Endothelial cell of umbilical vein (primary cell): ENCODE measurements at regions not wholly inside any gene's neighbourhood (a gene's known extent, or its start where the extent isn't known, plus 50 kb on each side); places are given as distances from the start of the nearest gene placed in this dataset.

Source experiments
- BruUV-seq: library from RNA; stranded (reverse); fragments of 400-500 nt; replicated peaks from 2 replicates; lab custom pipeline; 2021; lab: Mats Ljungman, UMichigan
- CTCF ChIA-PET: fragments of 300-600, 350-600 bp; sonication (Branson Sonifier 250); formaldehyde crosslinking; loops from one replicate; lab custom pipeline; 2021; ENCODE audit warnings: antibody characterized with exemption, inconsistent platforms; lab: Charles Lee
- POLR2A ChIA-PET: fragments of 300-600, 350-600 bp; sonication (Branson Sonifier 250); formaldehyde crosslinking; loops from one replicate; lab custom pipeline; 2021; ENCODE audit warnings: antibody characterized with exemption, inconsistent platforms; lab: Charles Lee
- DNase-seq: peaks from one replicate; pipeline ENCODE4 v3.0.0-alpha.2; 2011; ENCODE audit warnings: low read depth, low spot score
- FAIRE-seq: peaks from 2 replicates; lab custom pipeline; 2011; peaks lifted over from hg19 to GRCh38; lab: Jason Lieb, UNC
- H2AFZ ChIP-seq: 2 replicates; pipeline ENCODE4 v1.6.0; 2012; ENCODE audit warnings: low read depth, low read length, control low read depth, inconsistent platforms
- H3K27ac ChIP-seq: 2 replicates; pipeline ENCODE4 v1.5.1; 2011; ENCODE audit warnings: low read depth, mild to moderate bottlenecking, control low read depth, low read length, moderate library complexity; ENCODE audit not compliant: insufficient read depth
- H3K27me3 ChIP-seq, 2 experiments: 2 replicates each; pipeline versions ENCODE4 v1.6.0 to v1.6.1; 2011; ENCODE audit warnings: low read length in 2 of 2, mixed read lengths in 1 of 2; ENCODE audit not compliant: control insufficient read depth in 2 of 2, insufficient read depth in 2 of 2
- H3K36me3 ChIP-seq, 2 experiments: 2 replicates in 1 of 2; 3 replicates in 1 of 2; pipeline ENCODE4 v1.5.1; 2011; ENCODE audit warnings: low read length in 2 of 2, mild to moderate bottlenecking in 1 of 2, moderate library complexity in 1 of 2; ENCODE audit not compliant: control insufficient read depth in 2 of 2, insufficient read depth in 2 of 2; ENCODE audit errors: extremely low read depth in 1 of 2
- H3K4me1 ChIP-seq: 3 replicates; pipeline ENCODE4 v1.5.1; 2011; ENCODE audit warnings: mild to moderate bottlenecking, low read length; ENCODE audit not compliant: control insufficient read depth, insufficient read depth; ENCODE audit errors: extremely low read depth
- H3K4me2 ChIP-seq: 2 replicates; pipeline ENCODE4 v1.6.1; 2011; ENCODE audit warnings: low read length, control low read depth, mixed read lengths; ENCODE audit not compliant: insufficient read depth
- H3K4me3 ChIP-seq, 3 experiments: fragments of 200-600 bp in 1 of 3; sonication (generic), shearing (Covaris generic) in 1 of 3; replicated peaks in 1 of 3; 2 replicates each; pipeline ENCODE4 v1.5.1; 2011 to 2016; ENCODE audit warnings: control low read depth in 3 of 3, low read length in 3 of 3, mild to moderate bottlenecking in 2 of 3, inconsistent platforms in 1 of 3, low read depth in 1 of 3, moderate library complexity in 1 of 3; ENCODE audit not compliant: insufficient read depth in 1 of 3
- H3K79me2 ChIP-seq: 2 replicates; pipeline ENCODE4 v1.6.0; 2012; ENCODE audit warnings: low read length, inconsistent platforms; ENCODE audit not compliant: control insufficient read depth, insufficient read depth
- H3K9ac ChIP-seq: replicated peaks from 2 replicates; pipeline ENCODE3; 2011; ENCODE audit warnings: low read length, control low read depth; ENCODE audit not compliant: insufficient read depth; ENCODE audit errors: extremely low read depth
- H3K9me1 ChIP-seq: replicated peaks from 3 replicates; pipeline ENCODE4 v1.6.0; 2011; ENCODE audit warnings: mild to moderate bottlenecking, low read length; ENCODE audit not compliant: control insufficient read depth, insufficient read depth; ENCODE audit errors: extremely low read depth
- H3K9me3 ChIP-seq: replicated peaks from 2 replicates; pipeline ENCODE4 v1.5.1; 2012; ENCODE audit warnings: low read length, inconsistent platforms; ENCODE audit not compliant: control insufficient read depth, insufficient read depth
- H4K20me1 ChIP-seq: replicated peaks from 2 replicates; pipeline ENCODE3; 2011; ENCODE audit warnings: mild to moderate bottlenecking, low read length; ENCODE audit not compliant: control insufficient read depth, insufficient read depth; ENCODE audit errors: extremely low read depth
- EZH2 ChIP-seq: IDR thresholded peaks from 2 replicates; pipeline ENCODE4 v1.6.1; 2012; ENCODE audit warnings: borderline replicate concordance, low read depth, mild to moderate bottlenecking, moderate library complexity, low read length, inconsistent platforms; ENCODE audit not compliant: severe bottlenecking
- FOS ChIP-seq: IDR thresholded peaks from 2 replicates; pipeline ENCODE4 v1.6.1; 2011; ENCODE audit warnings: mild to moderate bottlenecking, low read length, moderate library complexity, borderline replicate concordance; ENCODE audit not compliant: insufficient read depth
- GATA2 ChIP-seq: IDR thresholded peaks from 2 replicates; pipeline ENCODE4 v1.7.0; 2011; ENCODE audit warnings: low read depth, mild to moderate bottlenecking, moderate library complexity, mixed read lengths, low read length; ENCODE audit not compliant: insufficient read length, insufficient read depth
- JUN ChIP-seq: IDR thresholded peaks from 2 replicates; pipeline ENCODE4 v1.6.1; 2011; ENCODE audit warnings: borderline replicate concordance, low read depth; ENCODE audit not compliant: insufficient read length, insufficient read depth
- MYC ChIP-seq: IDR thresholded peaks from one replicate; pipeline ENCODE4 v1.6.1; 2011; ENCODE audit warnings: mild to moderate bottlenecking, low read depth, low read length
- POLR2A ChIP-seq: IDR thresholded peaks from 2 replicates; pipeline ENCODE4 v1.6.1; 2012; ENCODE audit warnings: low read depth, mild to moderate bottlenecking, control low read depth, low read length
- POLR2AphosphoS5 ChIP-seq: IDR thresholded peaks from 2 replicates; pipeline ENCODE4 v1.6.1; 2012; ENCODE audit warnings: low read depth, mild to moderate bottlenecking, control low read depth, low read length, moderate library complexity; ENCODE audit not compliant: insufficient read depth
- dilution Hi-C: fragments of 300-500 bp; cut with MboI; formaldehyde crosslinking; loops from one replicate; pipeline ENCODE4 v1.15.0; 2019; ENCODE audit warnings: low sequenced_read_pairs; ENCODE audit not compliant: extremely low pct_ligation_motif_present
- intact Hi-C: fragments of 100-400 bp; cut with micrococcal nuclease; formaldehyde crosslinking; loops from one replicate; pipeline ENCODE4 v1.10.0; 2022
- TF ChIP-seq, protein P1 (sequence below), 2 donors: IDR thresholded peaks; 1 replicate in 1 of 2; 2 replicates in 1 of 2; pipeline ENCODE4 v1.5.1; 2011; ENCODE audit warnings: low read length in 2 of 2, mild to moderate bottlenecking in 2 of 2, moderate library complexity in 2 of 2, control low read depth in 1 of 2, inconsistent platforms in 1 of 2, low read depth in 1 of 2; ENCODE audit not compliant: insufficient read depth in 1 of 2; ENCODE audit errors: extremely low read depth in 1 of 2
- TF ChIP-seq, protein P2 (sequence below): IDR thresholded peaks from 2 replicates; pipeline ENCODE4 v1.6.1; 2011; ENCODE audit not compliant: insufficient read depth, insufficient read length

DNA sequence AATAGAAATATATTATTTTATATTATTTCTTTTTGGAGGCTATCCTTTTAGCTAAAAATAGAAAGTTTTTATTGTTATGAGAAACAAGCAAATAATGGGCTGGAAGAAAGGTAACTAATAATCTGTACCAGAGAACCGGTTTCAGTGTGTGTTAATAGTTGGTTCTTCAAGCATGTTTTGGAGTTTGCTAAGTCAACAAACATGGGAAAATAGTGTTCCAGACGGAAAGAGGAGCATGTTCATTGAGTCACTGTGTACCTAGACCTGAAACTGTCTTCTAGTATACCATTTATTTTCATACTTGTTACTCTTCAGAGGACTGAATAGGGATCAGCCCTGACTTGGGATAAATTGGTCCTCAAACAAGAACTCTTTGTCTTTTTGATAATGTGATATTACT is 134.5 kb upstream of the CWC22 start:
- H3K27ac ChIP-seq = no peak overlapping the region
- POLR2A ChIA-PET = no interaction called here
- H4K20me1 ChIP-seq = no peaks in the 10 kb centered on the region
- no TSS peak for BruUV-seq
- no peak overlapping the region for H2AFZ ChIP-seq
- no peak for TF ChIP-seq JUN
- dilution Hi-C loops (no loop called here), intact Hi-C loops (no loop called here)
- no peaks in the 10 kb centered on the region for H3K9me1 ChIP-seq
- CTCF ChIA-PET = no interaction called here
- DNase-seq (no peak), FAIRE-seq (no peak)
- H3K9ac ChIP-seq = no peak overlapping the region
- no peaks in the 10 kb centered on the region for H3K36me3 ChIP-seq
- no peaks in the 10 kb centered on the region for H3K4me1 ChIP-seq
- H3K27me3 ChIP-seq = no peaks in the 10 kb centered on the region
- H3K4me2 ChIP-seq = no peak overlapping the region
- H3K9me3 ChIP-seq = no peaks in the 10 kb centered on the region
- no peaks in the 10 kb centered on the region for H3K79me2 ChIP-seq
- no peak overlapping the region for H3K4me3 ChIP-seq

DNA sequence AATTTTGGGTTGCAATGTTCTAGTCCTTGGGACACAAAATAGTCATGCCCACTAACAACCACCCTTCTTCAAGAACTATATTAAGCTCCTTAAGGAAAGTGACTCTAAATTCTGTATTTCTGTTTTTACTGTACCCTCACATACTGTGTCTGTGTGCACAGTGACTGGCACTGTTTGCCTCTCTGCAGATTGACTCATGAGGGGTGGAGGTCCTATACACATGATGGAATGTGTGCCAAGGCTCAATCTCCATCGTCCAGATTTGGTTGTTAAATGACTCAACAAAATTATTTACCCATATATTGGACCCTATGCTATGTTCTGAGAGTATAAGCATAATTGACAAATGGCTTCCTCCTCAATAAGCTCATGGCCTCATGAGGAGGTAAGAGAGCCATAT is 126.6 kb upstream of the CWC22 start:
- no peak for TF ChIP-seq EZH2
- no peak for TF ChIP-seq FOS
- TF ChIP-seq MYC = no peak
- TF ChIP-seq POLR2A = no peak
- TF ChIP-seq, protein P1, sequence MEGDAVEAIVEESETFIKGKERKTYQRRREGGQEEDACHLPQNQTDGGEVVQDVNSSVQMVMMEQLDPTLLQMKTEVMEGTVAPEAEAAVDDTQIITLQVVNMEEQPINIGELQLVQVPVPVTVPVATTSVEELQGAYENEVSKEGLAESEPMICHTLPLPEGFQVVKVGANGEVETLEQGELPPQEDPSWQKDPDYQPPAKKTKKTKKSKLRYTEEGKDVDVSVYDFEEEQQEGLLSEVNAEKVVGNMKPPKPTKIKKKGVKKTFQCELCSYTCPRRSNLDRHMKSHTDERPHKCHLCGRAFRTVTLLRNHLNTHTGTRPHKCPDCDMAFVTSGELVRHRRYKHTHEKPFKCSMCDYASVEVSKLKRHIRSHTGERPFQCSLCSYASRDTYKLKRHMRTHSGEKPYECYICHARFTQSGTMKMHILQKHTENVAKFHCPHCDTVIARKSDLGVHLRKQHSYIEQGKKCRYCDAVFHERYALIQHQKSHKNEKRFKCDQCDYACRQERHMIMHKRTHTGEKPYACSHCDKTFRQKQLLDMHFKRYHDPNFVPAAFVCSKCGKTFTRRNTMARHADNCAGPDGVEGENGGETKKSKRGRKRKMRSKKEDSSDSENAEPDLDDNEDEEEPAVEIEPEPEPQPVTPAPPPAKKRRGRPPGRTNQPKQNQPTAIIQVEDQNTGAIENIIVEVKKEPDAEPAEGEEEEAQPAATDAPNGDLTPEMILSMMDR (IDR thresholded peaks at IDR 0.05; ENCODE audit: extremely low read depth in 1 of 2, insufficient read depth in 1 of 2, low read depth in 1 of 2, low read length in 2 of 2) = no peak
- no peak for TF ChIP-seq POLR2AphosphoS5
- no peak for TF ChIP-seq JUN
- no peak for TF ChIP-seq GATA2
- TF ChIP-seq, protein P2, sequence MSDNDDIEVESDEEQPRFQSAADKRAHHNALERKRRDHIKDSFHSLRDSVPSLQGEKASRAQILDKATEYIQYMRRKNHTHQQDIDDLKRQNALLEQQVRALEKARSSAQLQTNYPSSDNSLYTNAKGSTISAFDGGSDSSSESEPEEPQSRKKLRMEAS = no peak
- no peaks in the 10 kb centered on the region for H3K79me2 ChIP-seq
- H3K9ac ChIP-seq = no peak overlapping the region
- no TSS peak for BruUV-seq
- H3K27ac ChIP-seq = no peak overlapping the region
- no peaks in the 10 kb centered on the region for H3K9me3 ChIP-seq
- no peaks in the 10 kb centered on the region for H3K36me3 ChIP-seq
- H3K4me3 ChIP-seq = no peak overlapping the region
- H3K27me3 ChIP-seq = no peaks in the 10 kb centered on the region
- CTCF ChIA-PET = interaction anchor here (0.7 to 1.1 kb wide), 2 partner anchors 10 kb away, joined by 3 read pairs; no protein-coding TSS in a partner anchor
- POLR2A ChIA-PET = no interaction called here
- H4K20me1 ChIP-seq = no peaks in the 10 kb centered on the region
- H3K4me2 ChIP-seq = no peak overlapping the region
- intact Hi-C loops (no loop called here), dilution Hi-C loops (no loop called here)
- no peak overlapping the region for H2AFZ ChIP-seq
- DNase-seq (no peak), FAIRE-seq (no peak)
- H3K9me1 ChIP-seq = no peaks in the 10 kb centered on the region
- H3K4me1 ChIP-seq = no peaks in the 10 kb centered on the region
